ENCODE measurements at regions not wholly inside any gene's neighbourhood (a gene's known extent, or its start where the extent isn't known, plus 50 kb on each side); places are given as distances from the start of the nearest gene placed in this dataset.

- TF ChIP-seq THAP11 (CRISPR knock-in tag; IDR thresholded peaks at IDR 0.05): peak; percentile 78
- peak; percentile 85 for TF ChIP-seq PITX1 (CRISPR knock-in tag; IDR thresholded peaks at IDR 0.05)
- TF ChIP-seq HNF4A (CRISPR knock-in tag; IDR thresholded peaks at IDR 0.05): peak; percentile 94
- peak; percentile 99 for TF ChIP-seq ZFP91 (CRISPR knock-in tag; IDR thresholded peaks at IDR 0.05; ENCODE audit: borderline replicate concordance)
- TF ChIP-seq ZSCAN21 (CRISPR knock-in tag; IDR thresholded peaks at IDR 0.05; ENCODE audit: borderline replicate concordance): peak; percentile 83; the same call in 1 of the 2 replicates
- peak; percentile 80 for TF ChIP-seq ZEB1 (IDR thresholded peaks at IDR 0.05; ENCODE audit: insufficient replicate concordance, low read depth)
- TF ChIP-seq SP5 (CRISPR knock-in tag; IDR thresholded peaks at IDR 0.05; ENCODE audit: borderline replicate concordance, low read depth): peak; percentile 95
- TF ChIP-seq NR2C2 (CRISPR knock-in tag; IDR thresholded peaks at IDR 0.05; ENCODE audit: borderline replicate concordance): peak; percentile 66; the same call in 1 of the 2 replicates
- 0 out of 2 replicates have a peak, but pooled peaks have one; percentile 50 for TF ChIP-seq ZNF263 (CRISPR knock-in tag; IDR thresholded peaks at IDR 0.05)
- peak; percentile 84; the same call in 1 of the 2 replicates for TF ChIP-seq HMG20A (CRISPR knock-in tag; IDR thresholded peaks at IDR 0.05; ENCODE audit: borderline replicate concordance)
- 0 out of 2 replicates have a peak, but pooled peaks have one; percentile 41 for TF ChIP-seq HBP1 (CRISPR knock-in tag; IDR thresholded peaks at IDR 0.05; ENCODE audit: low read depth)
- peak; percentile 97 for TF ChIP-seq ARID5B (CRISPR knock-in tag; IDR thresholded peaks at IDR 0.05)
- TF ChIP-seq ZNF777 (CRISPR knock-in tag; IDR thresholded peaks at IDR 0.05): 0 out of 2 replicates have a peak, but pooled peaks have one; percentile 27
- TF ChIP-seq SIN3A (IDR thresholded peaks at IDR 0.05; ENCODE audit: borderline replicate concordance, low read depth, low read length): peak; percentile 46; the same call in 1 of the 2 replicates
- 0 out of 2 replicates have a peak, but pooled peaks have one; percentile 60 for TF ChIP-seq ZNF101 (CRISPR knock-in tag; IDR thresholded peaks at IDR 0.05; ENCODE audit: borderline replicate concordance, low read depth)
- TF ChIP-seq ZNF605 (CRISPR knock-in tag; IDR thresholded peaks at IDR 0.05): 0 out of 2 replicates have a peak, but pooled peaks have one; percentile 61
- TF ChIP-seq MYNN (CRISPR knock-in tag; IDR thresholded peaks at IDR 0.05; ENCODE audit: low read depth): 0 out of 2 replicates have a peak, but pooled peaks have one; percentile 84
- no peak for TF ChIP-seq TAF1 (CRISPR knock-in tag; IDR thresholded peaks at IDR 0.05)
- peak; percentile 96 for TF ChIP-seq JUND (CRISPR knock-in tag; IDR thresholded peaks at IDR 0.05)
- TF ChIP-seq ZNF382 (CRISPR knock-in tag; IDR thresholded peaks at IDR 0.05; ENCODE audit: borderline replicate concordance): no peak
- TF ChIP-seq ZSCAN22 (CRISPR knock-in tag; IDR thresholded peaks at IDR 0.05): 0 out of 2 replicates have a peak, but pooled peaks have one; percentile 19
- TF ChIP-seq REL (CRISPR knock-in tag; conservative IDR thresholded peaks at IDR 0.05): no peak
- TF ChIP-seq GABPB1 (CRISPR knock-in tag; IDR thresholded peaks at IDR 0.05): no peak
- peak; percentile 40; the same call in 1 of the 2 replicates for TF ChIP-seq KAT8 (CRISPR knock-in tag; IDR thresholded peaks at IDR 0.05)
Measured at GRCh38 chr2:200756618-200757321, 54.9 kb upstream of the BZW1 start (continued).

All from HepG2 (cell line).